H1 (cell line): ENCODE measurements at regions not wholly inside any gene's neighbourhood (a gene's known extent, or its start where the extent isn't known, plus 50 kb on each side); places are given as distances from the start of the nearest gene placed in this dataset.

Experiments
- CTCF ChIA-PET: fragments of 300-600 bp; sonication (Branson Sonifier 250); formaldehyde crosslinking; loops from one replicate; lab custom pipeline; 2021; ENCODE audit not compliant: partially characterized antibody; lab: Charles Lee
- POLR2A ChIA-PET: fragments of 300-600 bp; sonication (Branson Sonifier 250); formaldehyde crosslinking; loops from one replicate; lab custom pipeline; 2021; ENCODE audit warnings: inconsistent platforms; ENCODE audit not compliant: partially characterized antibody; lab: Charles Lee
- DNase-seq, 2 experiments: peaks; one replicate each; pipeline versions ENCODE4 v3.0.0 to v3.0.0-alpha.2; 2010 to 2022; ENCODE audit warnings: low spot score in 2 of 2, low read depth in 1 of 2, mixed read lengths in 1 of 2
- FAIRE-seq: peaks from 2 replicates; lab custom pipeline; 2011; peaks lifted over from hg19 to GRCh38; lab: Jason Lieb, UNC
- H2AFZ ChIP-seq: 2 replicates; pipeline ENCODE4 v1.8.1; 2012; ENCODE audit warnings: low read length, inconsistent platforms
- H2AK5ac ChIP-seq: 2 replicates; pipeline ENCODE4 v1.6.1; 2013; ENCODE audit warnings: low read depth, low read length
- H2BK120ac ChIP-seq: replicated peaks from 2 replicates; pipeline ENCODE3; 2013; ENCODE audit warnings: low read depth, low read length, inconsistent platforms
- H2BK12ac ChIP-seq: 2 replicates; pipeline ENCODE4 v1.6.1; 2013; ENCODE audit warnings: low read depth, low read length
- H2BK15ac ChIP-seq: 2 replicates; pipeline ENCODE4 v1.6.1; 2013; ENCODE audit warnings: low read length
- H2BK20ac ChIP-seq: 2 replicates; pipeline ENCODE4 v1.6.1; 2013; ENCODE audit warnings: low read length
- H2BK5ac ChIP-seq: 2 replicates; pipeline ENCODE4 v1.6.1; 2013; ENCODE audit warnings: low read depth, low read length
- H3K14ac ChIP-seq: 2 replicates; pipeline ENCODE4 v1.6.1; 2013; ENCODE audit warnings: inconsistent platforms; ENCODE audit not compliant: insufficient read length
- H3K18ac ChIP-seq: 2 replicates; pipeline ENCODE4 v1.6.1; 2013; ENCODE audit warnings: low read length; ENCODE audit errors: extremely low read depth
- H3K23ac ChIP-seq: 2 replicates; pipeline ENCODE4 v1.6.1; 2013; ENCODE audit warnings: inconsistent platforms; ENCODE audit not compliant: insufficient read length
- H3K23me2 ChIP-seq: 2 replicates; pipeline ENCODE4 v1.6.1; 2013; ENCODE audit warnings: low read depth, low read length
- H3K27ac ChIP-seq: 2 replicates; pipeline ENCODE4 v1.6.1; 2011; ENCODE audit warnings: low read depth, low read length, inconsistent platforms
- H3K27me3 ChIP-seq, 4 experiments: replicated peaks in 1 of 4; 1 replicate in 1 of 4; 2 replicates in 3 of 4; pipeline versions ENCODE4 v1.6.1 to v1.8.1; 2011 to 2013; ENCODE audit warnings: low read length in 3 of 4, mild to moderate bottlenecking in 3 of 4, inconsistent platforms in 2 of 4, mixed read lengths in 2 of 4, moderate library complexity in 1 of 4; ENCODE audit not compliant: control insufficient read depth in 3 of 4, insufficient read depth in 3 of 4; ENCODE audit errors: extremely low read depth in 1 of 4
- H3K36me3 ChIP-seq, 4 experiments: 2 replicates each; pipeline versions ENCODE4 v1.6.1 to v1.8.1; 2011 to 2013; ENCODE audit warnings: mild to moderate bottlenecking in 4 of 4, low read length in 3 of 4, moderate library complexity in 2 of 4, control low read depth in 1 of 4, inconsistent platforms in 1 of 4; ENCODE audit not compliant: insufficient read depth in 4 of 4, control insufficient read depth in 2 of 4
- H3K4ac ChIP-seq: replicated peaks from 2 replicates; pipeline ENCODE3; 2013; ENCODE audit warnings: low read length, low read depth, mixed read lengths, inconsistent platforms; ENCODE audit not compliant: insufficient read length
- H3K4me1 ChIP-seq, 4 experiments: replicated peaks in 1 of 4; 1 replicate in 1 of 4; 2 replicates in 3 of 4; pipeline versions ENCODE4 v1.6.1 to v1.8.1; 2011 to 2013; ENCODE audit warnings: low read length in 3 of 4, inconsistent platforms in 2 of 4, mixed read lengths in 1 of 4; ENCODE audit not compliant: insufficient read depth in 4 of 4, control insufficient read depth in 3 of 4
- H3K4me2 ChIP-seq, 2 experiments: 2 replicates each; pipeline versions ENCODE4 v1.6.1 to v1.8.1; 2011 to 2013; ENCODE audit warnings: low read depth in 2 of 2, low read length in 2 of 2, control low read depth in 1 of 2, inconsistent platforms in 1 of 2, mild to moderate bottlenecking in 1 of 2; ENCODE audit not compliant: insufficient read depth in 1 of 2
- H3K4me3 ChIP-seq, 4 experiments: fragments of 200-600, 300-600 bp in 1 of 4; sonication (generic), shearing (Covaris generic), sonication (Bioruptor Twin) in 1 of 4; 2 replicates each; pipeline versions ENCODE4 v1.5.1 to v1.8.1; 2011 to 2016; ENCODE audit warnings: low read length in 4 of 4, low read depth in 3 of 4, control low read depth in 2 of 4, inconsistent platforms in 2 of 4, mild to moderate bottlenecking in 2 of 4, mixed read lengths in 1 of 4, moderate library complexity in 1 of 4; ENCODE audit not compliant: insufficient read depth in 2 of 4; ENCODE audit errors: extremely low read depth in 1 of 4
- H3K56ac ChIP-seq: replicated peaks from 2 replicates; pipeline ENCODE3; 2013; ENCODE audit warnings: low read depth, mild to moderate bottlenecking, mixed read lengths, low read length, inconsistent platforms; ENCODE audit not compliant: insufficient read length
- H3K79me1 ChIP-seq: 2 replicates; pipeline ENCODE4 v1.6.1; 2013; ENCODE audit warnings: low read depth, low read length, control low read depth
- H3K79me2 ChIP-seq, 2 experiments: 2 replicates each; pipeline versions ENCODE4 v1.6.1 to v1.8.1; 2012 to 2013; ENCODE audit warnings: low read length in 2 of 2, mild to moderate bottlenecking in 2 of 2, inconsistent platforms in 1 of 2; ENCODE audit not compliant: insufficient read depth in 2 of 2, control insufficient read depth in 1 of 2
- H3K9ac ChIP-seq, 4 experiments: replicated peaks in 1 of 4; 1 replicate in 1 of 4; 2 replicates in 3 of 4; pipeline versions ENCODE4 v1.6.1 to v1.8.1; 2011 to 2013; ENCODE audit warnings: low read depth in 3 of 4, low read length in 3 of 4, control low read depth in 2 of 4, mild to moderate bottlenecking in 2 of 4, moderate library complexity in 2 of 4, inconsistent platforms in 1 of 4; ENCODE audit errors: extremely low read depth in 1 of 4
- H3K9me3 ChIP-seq, 2 experiments: 2 replicates each; pipeline versions ENCODE4 v1.6.1 to v1.8.1; 2012 to 2013; ENCODE audit warnings: mild to moderate bottlenecking in 2 of 2, moderate library complexity in 2 of 2, control low read depth in 1 of 2, inconsistent platforms in 1 of 2, low read depth in 1 of 2, low read length in 1 of 2, mixed read lengths in 1 of 2; ENCODE audit not compliant: insufficient read depth in 2 of 2
- H4K20me1 ChIP-seq, 2 experiments: replicated peaks in 1 of 2; 2 replicates each; pipeline versions ENCODE3 to v1.8.1; 2011 to 2013; ENCODE audit warnings: inconsistent platforms in 2 of 2, low read length in 2 of 2, mild to moderate bottlenecking in 1 of 2; ENCODE audit not compliant: insufficient read depth in 2 of 2, control insufficient read depth in 1 of 2
- H4K5ac ChIP-seq: 2 replicates; pipeline ENCODE4 v1.6.1; 2013; ENCODE audit warnings: low read length, low read depth, mixed read lengths, inconsistent platforms; ENCODE audit not compliant: insufficient read length
- H4K8ac ChIP-seq: 2 replicates; pipeline ENCODE4 v1.8.0; 2013; ENCODE audit warnings: mild to moderate bottlenecking, moderate library complexity, low read length, inconsistent platforms; ENCODE audit not compliant: insufficient read depth; ENCODE audit errors: extremely low read depth
- H4K91ac ChIP-seq: replicated peaks from 2 replicates; pipeline ENCODE3; 2013; ENCODE audit warnings: low read length, mixed read lengths, inconsistent platforms; ENCODE audit not compliant: insufficient read length
- ATF3 ChIP-seq: IDR thresholded peaks from 2 replicates; pipeline ENCODE4 v1.6.1; 2011; ENCODE audit warnings: low read depth, mild to moderate bottlenecking, low read length; ENCODE audit not compliant: insufficient read depth
- EP300 ChIP-seq, 2 experiments: IDR thresholded peaks; 1 replicate in 1 of 2; 2 replicates in 1 of 2; pipeline ENCODE4 v1.6.1; 2011 to 2012; ENCODE audit warnings: low read depth in 2 of 2, low read length in 2 of 2, mild to moderate bottlenecking in 2 of 2, borderline replicate concordance in 1 of 2, inconsistent platforms in 1 of 2, moderate library complexity in 1 of 2
- GTF2F1 ChIP-seq: IDR thresholded peaks from 2 replicates; pipeline ENCODE4 v1.6.1; 2012; ENCODE audit warnings: low read depth, low read length, improper control_type of control experiment, borderline replicate concordance
- JUND ChIP-seq: IDR thresholded peaks from 2 replicates; pipeline ENCODE4 v1.6.1; 2011; ENCODE audit warnings: mild to moderate bottlenecking, improper control_type of control experiment, low read length
- KDM5A ChIP-seq: fragments of 200-600 bp; IDR thresholded peaks from 2 replicates; pipeline ENCODE4 v1.7.1; 2012; ENCODE audit warnings: mild to moderate bottlenecking, low read length, inconsistent platforms, mixed read lengths
- POU5F1 ChIP-seq: IDR thresholded peaks from 2 replicates; pipeline ENCODE4 v1.6.1; 2011; ENCODE audit warnings: low read depth, mild to moderate bottlenecking, low read length, moderate library complexity
- SIRT6 ChIP-seq: IDR thresholded peaks from one replicate; pipeline ENCODE4 v1.7.1; 2012; ENCODE audit warnings: low read length, inconsistent platforms
- SP4 ChIP-seq: IDR thresholded peaks from 2 replicates; pipeline ENCODE4 v1.6.1; 2012; ENCODE audit warnings: low read length, inconsistent platforms
- SUZ12 ChIP-seq: fragments of 200-600 bp; sonication (generic); IDR thresholded peaks from 2 replicates; pipeline ENCODE4 v1.6.1; 2012; ENCODE audit warnings: mild to moderate bottlenecking, inconsistent platforms, low read length, moderate library complexity, mixed read lengths
- TBP ChIP-seq: IDR thresholded peaks from 2 replicates; pipeline ENCODE4 v1.6.1; 2011; ENCODE audit warnings: low read depth, low read length, improper control_type of control experiment
- USF2 ChIP-seq: IDR thresholded peaks from 2 replicates; pipeline ENCODE4 v1.6.1; 2011; ENCODE audit warnings: low read length, improper control_type of control experiment
- WGBS, 2 experiments: shearing (Covaris generic) in 1 of 2; methylation state at CpG; one replicate each; pipeline versions ENCODE4 v1.1.6 to v1.1.7; 2013 to 2015; ENCODE audit warnings: low lambda C conversion rate in 2 of 2, mixed read lengths in 2 of 2, inconsistent platforms in 1 of 2, low coverage in 1 of 2, missing lambda C conversion rate in 1 of 2; ENCODE audit not compliant: insufficient replicate concordance in 2 of 2, insufficient coverage in 1 of 2, insufficient read length in 1 of 2; ENCODE audit errors: extremely low coverage in 1 of 2, missing lambda C conversion rate in 1 of 2; 5-methylcytosine and 5-hydroxymethylcytosine counted together

- no peaks in the 10 kb centered on the region for H3K9me3 ChIP-seq
- ChIA-PET POLR2A (no interaction called here), CTCF (no interaction called here)
- no peaks in the 10 kb centered on the region for H3K27me3 ChIP-seq
- no peak overlapping the region for H3K27ac ChIP-seq
- no peaks in the 10 kb centered on the region for H3K79me2 ChIP-seq
- H4K20me1 ChIP-seq, result no peaks in the 10 kb centered on the region
- no peak overlapping the region for H2BK15ac ChIP-seq
- H4K8ac ChIP-seq, result no peak overlapping the region
- H3K56ac ChIP-seq, result no peak overlapping the region
- WGBS, 2 experiments, result 100% methylated on average over 1 of the region's 1 CpG; no CpG with 5 or more reads in 1 of the 2 experiments
- H2BK20ac ChIP-seq, result no peak overlapping the region
- no peak overlapping the region for H3K4ac ChIP-seq
- no peak overlapping the region for H3K9ac ChIP-seq
- H2AK5ac ChIP-seq, result no peak overlapping the region
- H3K18ac ChIP-seq, result no peak overlapping the region
- no peaks in the 10 kb centered on the region for H3K23me2 ChIP-seq
- no peaks in the 10 kb centered on the region for H3K79me1 ChIP-seq
- no peak overlapping the region for H2BK12ac ChIP-seq
- no peak overlapping the region for H2AFZ ChIP-seq
- H4K5ac ChIP-seq, result no peak overlapping the region
- H4K91ac ChIP-seq, result no peak overlapping the region
- no peak overlapping the region for H2BK5ac ChIP-seq
- no peak overlapping the region for H2BK120ac ChIP-seq
- H3K4me2 ChIP-seq, result no peak overlapping the region
- FAIRE-seq, result no peak
- no peak overlapping the region for H3K23ac ChIP-seq
- H3K4me3 ChIP-seq, result no peak overlapping the region
- no peak for TF ChIP-seq TBP
- no peak for TF ChIP-seq EP300 (IDR thresholded peaks at IDR 0.05; ENCODE audit: borderline replicate concordance in 1 of 2, low read depth in 2 of 2, low read length in 2 of 2)
- TF ChIP-seq GTF2F1, result no peak
- TF ChIP-seq SIRT6, result no peak
- TF ChIP-seq KDM5A, result no peak
- no peak for TF ChIP-seq SP4
- no peak for TF ChIP-seq ATF3
- TF ChIP-seq POU5F1, result no peak
- no peak for TF ChIP-seq JUND
- TF ChIP-seq SUZ12, result no peak
- TF ChIP-seq USF2, result no peak
- TF ChIP-seq, all 59 proteins: peak for 0
- H3K14ac ChIP-seq, result no peak overlapping the region
- no peaks in the 10 kb centered on the region for H3K36me3 ChIP-seq
- no peaks in the 10 kb centered on the region for H3K4me1 ChIP-seq
- no peak for DNase-seq
Measured at GRCh38 chr13:63900406-63900805, 2484.8 kb upstream of the PCDH20 start.
